HG03095 (cell line): ENCODE measurements at regions not wholly inside any gene's neighbourhood (a gene's known extent, or its start where the extent isn't known, plus 50 kb on each side); places are given as distances from the start of the nearest gene placed in this dataset.
A peak's percentile ranks its signal among the peaks of the same experiment; 100 is the strongest.

Experiments used
- ATAC-seq: cut with Tn5 transposase; IDR thresholded peaks from one replicate; pipeline ENCODE4 v1.9.1; 2021; ENCODE audit warnings: moderate library complexity; ENCODE audit not compliant: unreplicated experiment

DNA sequence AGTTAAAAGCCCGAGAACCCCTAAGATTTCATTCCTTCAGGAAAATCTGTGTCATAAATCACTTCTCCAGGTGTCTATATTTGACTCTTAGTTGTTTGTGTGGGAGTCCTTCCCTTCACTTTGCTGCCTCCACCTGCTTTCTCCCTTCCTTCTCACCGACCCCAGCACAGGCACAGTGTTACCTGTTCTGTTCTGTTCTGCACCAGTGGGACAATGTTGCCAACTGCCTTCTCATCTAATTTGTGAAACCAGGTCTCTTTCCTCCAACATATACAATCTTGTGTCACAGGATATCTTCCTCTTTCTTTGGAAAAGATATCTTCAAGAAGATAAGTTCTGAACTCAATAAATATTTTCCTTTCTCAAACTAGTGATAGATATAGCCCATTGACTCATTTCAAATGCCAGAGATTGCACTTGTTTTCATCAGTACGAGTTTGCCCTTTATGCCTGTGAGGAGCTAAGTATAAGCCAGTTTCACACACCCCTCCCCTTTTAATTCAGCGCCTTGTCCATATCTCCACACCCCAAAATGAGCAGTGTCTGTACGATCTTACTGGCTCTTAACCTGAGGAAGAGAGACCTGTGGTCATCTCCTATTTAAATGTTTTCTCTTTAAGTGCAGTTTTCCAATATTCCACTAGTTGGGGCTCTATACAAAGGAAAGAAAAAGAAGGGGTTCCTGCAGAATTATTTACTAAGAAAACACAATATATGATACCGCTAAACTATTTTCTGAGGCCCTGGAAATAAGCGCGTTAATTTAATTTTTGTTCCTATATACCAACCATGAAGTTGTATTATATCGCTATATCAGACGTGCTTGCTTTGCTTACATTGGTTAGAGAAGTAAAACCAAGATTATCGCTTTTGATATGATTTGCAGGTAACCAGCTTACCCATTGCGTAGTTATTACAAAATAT is 81.6 kb upstream of the PREP start:
- ATAC-seq: no peak

DNA sequence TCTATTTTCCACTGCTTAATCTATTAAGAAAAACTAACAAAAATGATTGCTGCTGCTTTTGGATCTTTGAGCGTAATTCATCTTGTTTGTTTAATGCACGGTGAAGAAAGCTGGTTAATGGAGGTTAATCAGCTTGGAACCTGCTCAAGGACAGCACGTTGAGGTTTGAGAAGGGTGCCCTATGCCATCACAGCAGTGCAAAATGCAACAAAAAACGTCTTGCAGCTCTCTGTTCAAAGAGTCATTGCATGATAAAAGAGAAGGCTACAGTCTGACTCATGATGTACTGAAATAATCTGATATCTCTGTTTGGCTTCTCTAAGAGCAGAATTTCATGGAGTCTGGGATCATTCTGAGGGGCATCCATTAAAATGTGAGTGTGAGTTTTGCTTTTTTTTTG is 80.6 kb upstream of the PREP start:
- ATAC-seq: no peak

DNA sequence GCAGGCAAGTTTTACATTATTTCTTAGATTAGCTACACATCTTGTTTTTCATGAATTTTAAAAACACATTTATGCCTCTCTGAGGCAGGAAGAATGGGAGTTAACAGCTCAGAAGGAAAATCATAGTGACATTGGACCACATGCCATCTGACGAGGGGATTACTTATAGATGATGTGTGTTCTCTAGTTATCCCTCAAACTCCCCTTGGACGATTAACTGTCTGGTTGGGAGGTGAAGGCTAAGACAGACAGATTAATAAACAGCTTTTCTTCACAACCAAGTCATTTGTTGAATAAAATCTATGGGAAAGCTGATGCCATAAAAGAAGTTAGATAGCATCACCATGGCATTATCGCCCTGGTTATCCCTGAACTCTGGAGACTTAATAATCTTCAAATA is 80.0 kb upstream of the PREP start:
- ATAC-seq: no peak

DNA sequence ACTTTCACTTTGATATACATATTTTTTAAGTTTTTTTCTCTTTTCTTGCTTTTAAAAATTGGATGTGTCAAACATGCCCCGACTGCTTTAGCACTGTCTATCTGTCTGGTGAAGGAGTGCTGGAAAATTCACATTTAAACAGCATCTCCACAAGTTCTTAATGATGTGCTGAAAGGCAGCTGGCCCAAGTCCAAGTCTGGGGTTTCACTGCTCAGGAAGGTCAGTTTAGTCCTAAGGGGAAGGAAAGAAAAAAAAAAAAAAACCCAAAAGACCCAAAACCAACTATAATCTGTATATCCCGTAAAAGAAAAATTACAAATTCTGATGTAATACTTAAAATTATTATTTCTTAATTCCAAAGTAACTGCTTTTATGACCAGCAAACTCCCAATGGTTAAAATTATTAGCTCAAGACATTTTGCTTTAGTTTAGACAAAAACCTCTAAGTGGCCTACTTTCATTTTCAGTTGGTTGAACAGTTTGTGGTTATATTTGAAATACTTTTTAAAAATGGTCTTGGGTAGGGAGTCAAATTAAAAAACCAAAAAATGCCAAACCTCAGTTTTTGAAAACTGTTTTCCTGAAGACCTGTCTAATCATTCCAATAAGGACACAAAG is 79.5 kb upstream of the PREP start:
- ATAC-seq: no peak

DNA sequence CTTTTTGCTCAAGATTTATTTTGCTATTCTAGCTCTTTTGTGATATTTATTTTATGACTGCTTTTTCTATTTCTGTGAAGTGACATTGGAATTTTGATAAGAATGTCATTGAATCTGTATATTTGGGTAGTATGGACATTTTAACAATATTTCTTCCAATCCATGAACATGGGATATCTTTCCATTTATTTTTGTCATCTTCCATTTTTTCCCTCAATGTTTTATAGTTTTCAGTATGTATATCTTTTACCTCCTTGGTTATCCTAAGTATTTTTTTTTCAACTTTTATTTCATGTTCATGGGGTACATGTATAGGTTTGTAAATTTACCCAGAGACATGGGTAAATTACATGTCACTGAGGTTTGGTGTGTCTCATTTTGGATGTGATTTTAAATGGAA is 74.1 kb upstream of the PREP start:
- ATAC-seq: no peak

DNA sequence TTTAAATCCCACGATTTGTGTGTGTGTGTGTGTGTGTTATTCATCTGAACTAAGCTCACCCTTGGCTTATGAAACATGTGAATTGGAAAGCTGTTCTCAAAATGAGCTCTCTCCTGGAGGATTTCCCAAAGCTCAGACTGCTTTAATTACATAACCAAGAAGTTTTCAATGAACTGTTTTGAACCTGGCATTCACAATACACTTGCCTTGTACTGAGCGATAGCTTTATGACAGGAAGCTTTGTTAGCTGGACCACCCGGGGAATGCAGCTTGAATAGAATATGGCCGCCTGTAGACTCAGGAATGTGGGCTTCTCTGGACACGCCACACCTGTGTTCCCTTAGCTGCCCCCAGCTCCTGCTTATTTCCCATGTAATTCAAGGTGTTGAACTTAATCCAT is 71.4 kb upstream of the PREP start:
- no peak for ATAC-seq

DNA sequence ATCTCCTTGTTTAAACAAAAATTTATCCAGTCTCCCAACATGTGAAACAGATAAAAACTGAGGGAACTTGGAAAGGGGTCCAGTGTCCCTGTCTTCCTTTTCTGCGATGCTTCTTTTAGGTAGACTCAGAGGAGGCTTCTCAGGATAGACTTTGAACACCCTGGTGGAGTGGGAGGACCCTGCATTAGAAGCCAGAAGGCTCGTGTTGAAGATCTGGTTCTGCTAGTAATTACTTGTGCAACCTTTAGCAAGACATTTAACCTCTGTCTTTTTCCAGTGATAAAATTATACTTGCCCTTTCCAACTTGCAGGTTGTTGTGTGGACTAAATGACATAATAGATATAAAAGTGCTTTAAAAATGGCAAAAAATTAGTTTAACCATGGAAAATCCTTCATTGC is 67.1 kb upstream of the PREP start:
- ATAC-seq: no peak

DNA sequence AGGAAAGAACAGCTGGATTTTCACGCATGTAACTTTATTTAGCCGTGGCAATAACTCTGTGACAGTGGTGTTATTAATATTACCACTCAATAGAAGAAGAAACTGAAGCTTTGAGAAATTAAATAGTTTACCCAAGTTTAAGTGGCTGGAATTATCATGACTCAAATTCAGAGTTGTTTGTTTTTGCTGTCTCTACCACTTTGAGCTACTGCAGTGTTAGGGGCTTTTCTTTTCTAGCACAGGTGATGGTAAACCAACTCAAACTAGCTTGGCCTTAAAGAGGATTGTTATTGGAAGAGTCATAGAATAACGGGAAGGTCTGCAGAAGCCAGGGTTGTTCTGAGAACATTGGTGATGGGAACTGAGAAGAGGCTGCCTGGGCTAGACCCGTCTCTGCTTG is 66.0 kb upstream of the PREP start:
- ATAC-seq: no peak

DNA sequence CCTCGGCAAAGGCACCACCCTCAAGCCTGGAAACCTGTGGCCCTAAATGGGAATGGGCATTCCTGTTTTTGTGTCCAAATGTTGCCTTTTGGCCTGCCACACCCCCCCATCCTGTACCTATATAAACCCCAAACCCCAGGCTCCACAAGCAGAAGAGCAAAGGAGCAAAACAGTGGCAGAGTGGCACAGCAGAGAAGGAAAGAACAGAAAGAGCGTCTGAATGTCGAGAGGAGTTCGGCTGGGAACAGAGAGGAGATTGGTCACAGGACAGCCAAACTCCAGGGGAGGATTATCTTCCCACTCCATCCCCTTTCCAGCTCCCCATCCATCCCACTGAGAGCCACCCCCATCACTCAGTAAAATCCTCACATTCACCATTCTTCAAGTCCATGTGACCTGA is 58.0 kb upstream of the PREP start:
- ATAC-seq: no peak

DNA sequence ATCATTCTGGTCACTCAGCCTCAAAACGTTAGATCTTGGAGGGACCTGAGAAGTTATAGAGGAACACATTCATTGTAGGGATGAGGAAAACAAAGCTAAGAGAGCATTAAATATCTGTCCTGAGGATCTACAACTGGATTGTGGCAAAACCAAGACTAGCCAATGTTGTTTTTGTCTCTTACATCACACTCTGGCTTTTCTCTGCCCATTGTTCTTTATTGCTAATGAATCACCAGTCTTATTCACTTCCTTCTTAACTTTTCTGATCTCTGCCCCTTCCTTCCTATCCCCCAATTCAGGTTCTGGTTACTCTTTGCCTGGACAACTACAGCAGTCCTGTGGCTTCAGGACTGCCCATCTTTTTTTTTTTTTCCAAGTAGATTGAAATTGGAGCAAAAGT is 57.0 kb upstream of the PREP start:
- no peak for ATAC-seq

DNA sequence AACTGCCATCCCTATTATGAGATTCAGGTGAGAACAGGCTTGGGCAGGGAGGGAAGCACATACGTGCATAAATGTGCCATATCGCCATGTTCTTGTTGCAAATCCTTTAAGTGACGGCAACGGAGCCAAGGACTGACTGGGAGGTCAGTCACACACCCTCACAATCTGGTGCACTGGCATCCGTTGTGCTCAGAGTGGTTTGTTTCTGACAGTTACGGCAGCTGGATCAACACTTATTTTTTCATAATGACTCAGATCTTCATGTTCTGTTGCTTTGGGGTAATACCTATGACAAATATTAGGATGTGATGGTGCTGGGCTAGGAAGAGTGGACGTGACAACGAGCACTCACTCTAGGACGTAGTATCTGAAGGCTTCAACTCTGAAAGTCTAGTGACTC is 56.2 kb upstream of the PREP start:
- peak; percentile 90 for ATAC-seq

DNA sequence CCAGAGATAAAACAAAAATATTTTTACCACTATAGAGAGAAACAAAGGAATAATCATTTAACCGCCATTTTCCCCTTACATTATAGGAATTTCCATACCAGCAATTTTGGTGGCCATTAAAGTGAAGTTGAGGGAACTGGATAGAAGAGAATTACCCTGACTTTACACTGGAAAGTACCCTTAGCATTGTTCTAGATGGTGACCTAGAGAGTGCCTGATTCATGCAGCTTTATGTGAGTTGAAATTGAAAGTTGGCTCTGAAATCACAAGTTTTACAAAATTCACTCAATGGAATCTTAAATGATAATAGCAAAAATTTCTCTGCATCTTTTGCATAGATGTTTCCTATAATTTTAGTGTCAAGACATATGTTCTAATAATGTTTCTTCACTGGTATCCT is 55.7 kb upstream of the PREP start:
- peak; percentile 45 for ATAC-seq

DNA sequence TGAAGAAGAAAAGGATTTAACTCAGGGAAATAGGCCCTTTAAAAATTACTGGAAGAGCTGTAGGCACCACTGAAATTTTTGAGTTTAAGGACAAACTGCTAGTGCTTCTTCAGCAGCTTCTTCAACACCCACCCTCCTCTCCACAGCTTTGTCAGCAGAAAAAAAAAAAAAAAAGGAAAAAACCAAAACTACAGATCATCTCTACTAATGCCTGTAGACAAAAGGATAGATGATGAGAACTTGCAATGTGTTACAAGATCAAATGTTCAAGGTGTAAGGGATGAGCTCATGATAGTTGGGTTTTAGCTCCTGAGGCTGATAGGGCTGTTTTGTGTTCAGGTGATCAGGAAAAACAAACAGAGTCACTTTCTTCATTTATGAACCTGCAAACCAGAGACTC is 55.2 kb upstream of the PREP start:
- no peak for ATAC-seq

DNA sequence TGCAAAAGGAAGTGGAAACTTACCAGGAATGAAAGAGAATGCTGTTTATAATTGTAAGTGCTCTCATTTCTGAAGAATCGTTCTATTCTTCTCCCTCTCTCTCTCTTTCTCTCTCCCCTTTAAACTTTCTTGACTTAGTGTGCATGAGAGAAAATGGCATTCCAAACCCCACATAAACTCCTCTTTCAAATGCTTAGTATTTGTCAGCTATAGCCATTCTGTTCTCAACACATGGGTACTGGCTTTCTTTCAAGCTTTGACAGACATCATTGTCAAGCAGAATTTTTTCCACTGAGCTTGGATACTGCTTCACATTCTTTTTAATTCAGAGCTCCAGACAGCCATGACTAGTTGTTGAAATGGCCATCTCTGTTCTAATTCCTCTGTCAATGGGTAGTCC is 51.1 kb upstream of the PREP start:
- ATAC-seq: no peak

DNA sequence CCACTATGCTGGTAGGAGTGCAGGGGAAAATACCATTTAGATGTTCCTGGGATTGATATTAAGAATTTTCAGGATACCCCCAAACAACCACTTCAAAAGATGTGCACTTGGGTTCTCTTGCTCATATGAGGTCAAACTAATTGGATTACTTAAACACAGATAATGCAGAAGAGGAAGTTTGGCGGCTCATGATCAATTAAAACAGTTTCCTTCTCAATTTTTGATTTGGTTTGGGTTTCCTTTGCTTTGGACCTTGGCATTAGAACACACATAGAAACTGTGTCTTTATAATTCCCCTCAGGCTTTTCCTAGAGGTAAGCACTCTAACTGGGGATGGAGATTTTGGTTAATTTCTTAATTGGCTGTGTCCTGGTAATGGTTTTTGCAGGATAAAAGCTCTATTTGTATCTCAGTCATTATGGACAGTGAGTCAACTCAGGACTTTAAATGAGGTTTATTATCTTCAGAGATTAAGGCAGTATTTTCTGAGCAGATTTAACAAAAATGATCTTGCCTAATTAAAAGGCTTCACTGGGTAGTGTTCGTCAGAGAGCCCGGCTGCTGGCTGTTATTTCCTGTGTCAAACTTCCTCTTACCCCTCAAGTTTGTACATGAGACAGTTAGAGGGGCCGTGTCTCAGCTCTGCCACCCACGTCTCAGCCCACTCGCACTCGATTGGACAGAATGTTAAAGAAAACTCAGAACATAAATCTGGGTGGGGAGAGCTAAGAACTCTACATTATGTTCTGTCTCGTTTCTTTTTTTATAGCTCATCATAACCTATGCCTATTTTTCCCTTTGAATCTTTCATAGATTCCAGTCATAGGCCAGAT is 50.3 kb upstream of the PREP start:
- ATAC-seq: peak; percentile 71
